Stimulated activated CD4-positive, alpha-beta T cell treated with anti-CD3 and anti-CD28 coated beads, TNF-alpha, amount 100 ng/mL, for 24 hours (primary cell): ENCODE measurements at regions not wholly inside any gene's neighbourhood (a gene's known extent, or its start where the extent isn't known, plus 50 kb on each side); places are given as distances from the start of the nearest gene placed in this dataset.

Experiments
- DNase-seq, 3 experiments: peaks; one replicate each; pipeline ENCODE4 v3.0.0-alpha.2; 2020; ENCODE audit warnings: low read depth in 3 of 3

- no peak for DNase-seq
Measured at GRCh38 chr7:41097501-41097900, 605.4 kb downstream of the INHBA start.

GRCh38 chr7:41096917-41097316 lies 606.0 kb downstream of the INHBA start:
- no peak for DNase-seq

- DNase-seq, result no peak
Measured at GRCh38 chr7:41093141-41093540, 609.7 kb downstream of the INHBA start.

- DNase-seq, result no peak
Measured at GRCh38 chr7:41085244-41085643, 617.6 kb downstream of the INHBA start.

- DNase-seq, result no peak
Measured at GRCh38 chr7:41084381-41084780, 618.5 kb downstream of the INHBA start.

- no peak for DNase-seq
Measured at GRCh38 chr7:41069635-41070034, 633.3 kb downstream of the INHBA start.

- DNase-seq, result no peak
Measured at GRCh38 chr7:41067576-41067975, 635.3 kb downstream of the INHBA start.

GRCh38 chr7:41065663-41066062 lies 637.2 kb downstream of the INHBA start:
- DNase-seq, result no peak

- DNase-seq, result no peak
Measured at GRCh38 chr7:41063116-41063515, 639.8 kb downstream of the INHBA start.

- DNase-seq, result no peak
Measured at GRCh38 chr7:41060796-41061195, 642.1 kb downstream of the INHBA start.

GRCh38 chr7:41059796-41060195 lies 643.1 kb downstream of the INHBA start:
- DNase-seq, result no peak

GRCh38 chr7:41058986-41059741 lies 643.7 kb downstream of the INHBA start:
- DNase-seq, result no peak

- no peak for DNase-seq
Measured at GRCh38 chr7:41054960-41055661, 647.8 kb downstream of the INHBA start.

GRCh38 chr7:41053820-41054219 lies 649.1 kb downstream of the INHBA start:
- DNase-seq, result no peak

- DNase-seq, result no peak
Measured at GRCh38 chr7:41052736-41053135, 650.2 kb downstream of the INHBA start.

GRCh38 chr7:41052201-41052600 lies 650.7 kb downstream of the INHBA start:
- no peak for DNase-seq

GRCh38 chr7:41051535-41051934 lies 651.4 kb downstream of the INHBA start:
- no peak for DNase-seq

GRCh38 chr7:41051062-41051461 lies 651.8 kb downstream of the INHBA start:
- DNase-seq, result no peak

GRCh38 chr7:41048771-41049170 lies 654.1 kb downstream of the INHBA start:
- DNase-seq, result no peak

GRCh38 chr7:41047789-41048191 lies 655.1 kb downstream of the INHBA start:
- no peak for DNase-seq

GRCh38 chr7:41047211-41047610 lies 655.7 kb downstream of the INHBA start:
- no peak for DNase-seq

- DNase-seq, result no peak
Measured at GRCh38 chr7:41046776-41047175, 656.1 kb downstream of the INHBA start.

- no peak for DNase-seq
Measured at GRCh38 chr7:41046221-41046761, 656.6 kb downstream of the INHBA start.
